Upper lobe of right lung (tissue), 1 donor: ENCODE measurements at regions not wholly inside any gene's neighbourhood (a gene's known extent, or its start where the extent isn't known, plus 50 kb on each side); places are given as distances from the start of the nearest gene placed in this dataset.

Experiments
- ATAC-seq: fragments of 200-7000 bp; cut with Tn5 transposase; one replicate; pipeline ENCODE4 v1.9.1; 2020; ENCODE audit warnings: mild to moderate bottlenecking, moderate library complexity
- DNase-seq: peaks from one replicate; pipeline ENCODE4 v3.0.0-alpha.2; 2020
- H3K27ac ChIP-seq: fragments of 200-600 bp; one replicate; pipeline ENCODE4 v1.8.0; 2022
- H3K27me3 ChIP-seq: fragments of 200-600 bp; one replicate; pipeline ENCODE4 v1.8.0; 2022; ENCODE audit warnings: mild to moderate bottlenecking
- H3K36me3 ChIP-seq: fragments of 200-600 bp; one replicate; pipeline ENCODE4 v1.8.0; 2022
- H3K4me1 ChIP-seq: fragments of 200-600 bp; one replicate; pipeline ENCODE4 v1.8.0; 2022
- H3K4me3 ChIP-seq: fragments of 200-600 bp; one replicate; pipeline ENCODE4 v1.8.0; 2022; ENCODE audit warnings: mild to moderate bottlenecking
- H3K9me3 ChIP-seq: fragments of 200-600 bp; one replicate; pipeline ENCODE4 v1.8.0; 2022
- CTCF ChIP-seq: fragments of 200-600 bp; IDR thresholded peaks from one replicate; pipeline ENCODE4 v1.8.0; 2022; ENCODE audit warnings: antibody characterized with exemption
- intact Hi-C: fragments of 100-400 bp; cut with DNase I; formaldehyde crosslinking; loops from one replicate; pipeline ENCODE4 v1.11.0; 2022
- donor health status: DM: no; HTN: yes; CAD: no; lungs with severe emphysema.

- Histone ChIP-seq H3K4me3 (no peak overlapping the region), H3K9me3 (no peaks in the 10 kb centered on the region), H3K27me3 (no peaks in the 10 kb centered on the region), H3K27ac (no peak overlapping the region), H3K4me1 (peaks cover 8% of the 10 kb centered on the region), H3K36me3 (no peaks in the 10 kb centered on the region)
- ATAC-seq (no peak), DNase-seq (no peak)
- intact Hi-C loops = no loop called here
- no peak for TF ChIP-seq CTCF
These were observed 138.6 kb downstream of the DUSP6 start for GRCh38 chr12:89213747-89214146.

DNA sequence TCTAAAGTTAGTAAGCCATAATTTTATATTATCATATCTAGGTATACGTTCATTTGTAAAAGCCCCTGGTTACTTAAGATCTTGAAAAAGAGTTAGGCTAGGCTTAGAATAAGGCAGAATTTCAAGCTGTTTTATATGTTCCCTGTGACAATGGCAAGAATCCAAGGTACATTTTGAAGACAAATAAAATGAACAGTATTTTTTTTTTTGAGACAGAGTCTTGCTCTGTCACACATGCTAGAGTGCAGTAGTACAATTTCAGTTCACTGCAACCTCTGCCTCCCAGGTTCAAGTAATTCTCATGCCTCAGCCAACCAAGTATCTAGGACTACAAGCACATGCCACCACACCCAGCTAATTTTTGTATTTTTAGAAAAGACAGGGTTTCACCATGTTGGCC is 139.2 kb downstream of the DUSP6 start:
- no peak for ATAC-seq
- H3K27me3 ChIP-seq = no peaks in the 10 kb centered on the region
- intact Hi-C loops = no loop called here
- DNase-seq = no peak
- H3K9me3 ChIP-seq = no peaks in the 10 kb centered on the region
- no peak overlapping the region for H3K4me3 ChIP-seq
- H3K4me1 ChIP-seq = peaks cover 8% of the 10 kb centered on the region
- no peaks in the 10 kb centered on the region for H3K36me3 ChIP-seq
- no peak for TF ChIP-seq CTCF
- H3K27ac ChIP-seq = no peak overlapping the region

DNA sequence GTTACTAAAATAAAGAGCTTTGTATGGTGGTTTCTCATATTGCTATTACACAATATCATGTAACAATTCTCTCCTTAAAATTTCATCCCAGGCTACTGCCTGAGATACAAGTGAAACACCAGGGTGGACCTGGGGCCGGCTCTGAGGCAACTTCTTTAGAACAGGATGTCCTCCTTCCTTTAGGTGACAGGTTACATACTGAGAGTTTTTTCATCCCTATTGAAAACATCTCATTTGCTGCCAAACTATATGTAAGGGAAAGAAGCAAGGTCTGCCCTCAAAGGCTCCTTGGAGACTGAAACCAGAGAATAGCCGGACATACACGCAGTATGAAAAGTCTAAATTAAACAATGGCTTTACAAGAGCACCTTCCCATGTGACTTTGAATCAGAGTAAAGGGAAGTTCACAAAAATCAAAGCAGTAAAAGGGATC is 139.9 kb downstream of the DUSP6 start:
- Histone ChIP-seq H3K27ac (peak overlapping the region; percentile 1), H3K4me3 (no peak overlapping the region), H3K27me3 (no peaks in the 10 kb centered on the region), H3K4me1 (peaks cover 8% of the 10 kb centered on the region), H3K36me3 (no peaks in the 10 kb centered on the region), H3K9me3 (no peaks in the 10 kb centered on the region)
- ATAC-seq (peak; percentile 59), DNase-seq (no peak)
- intact Hi-C loops = no loop called here
- TF ChIP-seq CTCF = no peak

DNA sequence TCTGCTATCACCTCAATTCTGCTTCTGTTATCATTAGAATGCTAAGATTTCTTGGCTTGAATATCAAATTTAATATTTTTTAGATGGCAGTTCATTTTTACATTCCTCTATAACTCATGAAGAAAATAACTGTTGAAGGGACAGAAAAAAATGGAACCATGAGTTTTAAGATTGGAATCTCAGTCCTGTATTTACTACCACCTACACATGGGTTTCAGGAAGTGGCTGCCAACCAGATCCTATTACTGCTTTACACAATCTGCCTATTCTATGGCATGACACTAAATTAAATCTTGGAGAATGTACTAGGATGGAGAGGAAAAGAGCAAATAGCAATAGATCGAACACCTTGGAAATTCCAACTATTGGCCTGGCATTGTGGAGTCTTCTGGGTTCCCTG is 140.8 kb downstream of the DUSP6 start:
- DNase-seq (no peak), ATAC-seq (no peak)
- Histone ChIP-seq H3K27ac (no peak overlapping the region), H3K4me3 (no peak overlapping the region), H3K27me3 (no peaks in the 10 kb centered on the region), H3K4me1 (peaks cover 8% of the 10 kb centered on the region), H3K36me3 (no peaks in the 10 kb centered on the region), H3K9me3 (no peaks in the 10 kb centered on the region)
- no peak for TF ChIP-seq CTCF
- intact Hi-C loops = no loop called here

DNA sequence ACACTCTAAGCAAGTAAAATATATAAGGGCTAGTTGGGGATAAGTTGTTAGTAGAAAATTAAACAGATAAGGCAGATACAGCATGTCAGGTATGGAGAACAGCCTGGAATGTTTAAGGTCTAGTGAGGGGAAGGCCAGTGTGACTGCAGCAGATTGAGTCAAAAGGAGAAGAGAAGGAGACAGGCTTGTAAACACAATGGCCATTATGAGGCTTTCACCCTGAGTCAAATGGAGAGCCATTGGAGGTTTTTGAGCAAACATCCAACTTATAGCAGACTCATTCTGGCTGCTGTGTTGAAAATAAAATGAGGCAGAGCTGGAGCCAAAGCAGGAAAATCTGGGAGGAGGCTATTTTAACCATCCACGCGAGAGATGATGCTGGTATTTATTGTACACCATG is 142.0 kb downstream of the DUSP6 start:
- Histone ChIP-seq H3K9me3 (no peaks in the 10 kb centered on the region), H3K36me3 (no peaks in the 10 kb centered on the region), H3K27ac (no peak overlapping the region), H3K27me3 (no peaks in the 10 kb centered on the region), H3K4me1 (peaks cover 8% of the 10 kb centered on the region), H3K4me3 (no peak overlapping the region)
- no peak for ATAC-seq
- no peak for DNase-seq
- TF ChIP-seq CTCF = no peak
- intact Hi-C loops = no loop called here

- TF ChIP-seq CTCF = no peak
- Histone ChIP-seq H3K36me3 (no peaks in the 10 kb centered on the region), H3K4me1 (peaks cover 8% of the 10 kb centered on the region), H3K27me3 (no peaks in the 10 kb centered on the region), H3K27ac (no peak overlapping the region), H3K9me3 (no peaks in the 10 kb centered on the region), H3K4me3 (no peak overlapping the region)
- no peak for ATAC-seq
- intact Hi-C loops = no loop called here
- no peak for DNase-seq
These were observed 143.6 kb downstream of the DUSP6 start for GRCh38 chr12:89208661-89209096.
